SK-N-SH treated with all-trans-retinoic acid at 6 μM for 48 hours (cell line): ENCODE measurements at regions not wholly inside any gene's neighbourhood (a gene's known extent, or its start where the extent isn't known, plus 50 kb on each side); places are given as distances from the start of the nearest gene placed in this dataset.

Experiments
- ATAC-seq: fragments of 200-7000 bp; cut with Tn5 transposase; 3 replicates; pipeline ENCODE4 v1.9.1; 2020; ENCODE audit warnings: mild to moderate bottlenecking, moderate library complexity
- ARNTL ChIP-seq: fragments of 450-650 bp; formaldehyde crosslinking; IDR thresholded peaks from 2 replicates; pipeline ENCODE4 v1.5.0; 2020; ENCODE audit warnings: low read depth, mild to moderate bottlenecking, moderate library complexity, borderline replicate concordance
- BACH2 ChIP-seq: fragments of 250-450 bp; sonication (Bioruptor Pico); IDR thresholded peaks from 2 replicates; pipeline ENCODE4 v1.9.0; 2021; ENCODE audit warnings: mild to moderate bottlenecking, borderline replicate concordance
- CSRNP3 ChIP-seq: fragments of 250-450 bp; sonication (Bioruptor Pico); IDR thresholded peaks from 2 replicates; pipeline ENCODE4 v1.5.1; 2021; ENCODE audit warnings: mild to moderate bottlenecking, moderate library complexity
- ESRRG ChIP-seq: fragments of 250-450 bp; sonication (Bioruptor Pico); IDR thresholded peaks from 2 replicates; pipeline ENCODE4 v1.6.1; 2021; ENCODE audit warnings: mild to moderate bottlenecking
- GLIS3 ChIP-seq: fragments of 250-450 bp; sonication (Bioruptor Pico); IDR thresholded peaks from 2 replicates; pipeline ENCODE4 v1.5.0; 2020; ENCODE audit warnings: mild to moderate bottlenecking, moderate library complexity
- ISL1 ChIP-seq: fragments of 250-450 bp; sonication (Bioruptor Pico); IDR thresholded peaks from 2 replicates; pipeline ENCODE4 v2.1.2; 2022; ENCODE audit warnings: mild to moderate bottlenecking, moderate library complexity
- PPARA ChIP-seq: fragments of 250-450 bp; sonication (Bioruptor Pico); IDR thresholded peaks from 2 replicates; pipeline ENCODE4 v1.5.0; 2020; ENCODE audit warnings: mild to moderate bottlenecking, borderline replicate concordance
- RARB ChIP-seq: fragments of 250-450 bp; sonication (Bioruptor Pico); IDR thresholded peaks from 2 replicates; pipeline ENCODE4 v1.8.0; 2021; ENCODE audit warnings: mild to moderate bottlenecking, moderate library complexity
- TCF4 ChIP-seq: fragments of 250-450 bp; sonication (Bioruptor Pico); IDR thresholded peaks from 2 replicates; pipeline ENCODE4 v1.8.0; 2021; ENCODE audit warnings: mild to moderate bottlenecking, moderate library complexity, borderline replicate concordance
- ZC3H10 ChIP-seq: fragments of 250-450 bp; sonication (Bioruptor Pico); IDR thresholded peaks from 2 replicates; pipeline ENCODE4 v1.5.1; 2021; ENCODE audit warnings: mild to moderate bottlenecking, moderate library complexity
- ZFP3 ChIP-seq: fragments of 250-450 bp; sonication (Bioruptor Pico); IDR thresholded peaks from 2 replicates; pipeline ENCODE4 v1.5.0; 2020; ENCODE audit warnings: mild to moderate bottlenecking, moderate library complexity
- ZFP30 ChIP-seq: fragments of 450-650 bp; formaldehyde crosslinking; IDR thresholded peaks from 2 replicates; pipeline ENCODE4 v1.5.0; 2022; ENCODE audit warnings: mild to moderate bottlenecking, moderate library complexity
- ZNF565 ChIP-seq: fragments of 450-650 bp; formaldehyde crosslinking; conservative IDR thresholded peaks from 2 replicates; pipeline ENCODE4 v1.5.0; 2020; ENCODE audit warnings: low read depth, mild to moderate bottlenecking, moderate library complexity
- ZNF70 ChIP-seq: fragments of 450-650 bp; formaldehyde crosslinking; IDR thresholded peaks from 2 replicates; pipeline ENCODE4 v1.5.0; 2020; ENCODE audit warnings: mild to moderate bottlenecking, moderate library complexity
- ZNF8 ChIP-seq: fragments of 450-650 bp; formaldehyde crosslinking; IDR thresholded peaks from 2 replicates; pipeline ENCODE4 v1.5.0; 2020; ENCODE audit warnings: mild to moderate bottlenecking, moderate library complexity
- TF ChIP-seq, protein P1 (sequence below): fragments of 250-450 bp; sonication (Bioruptor Pico); IDR thresholded peaks from 2 replicates; pipeline ENCODE4 v1.5.0; 2020; ENCODE audit warnings: mild to moderate bottlenecking, moderate library complexity
- TF ChIP-seq, protein P2 (sequence below): fragments of 250-450 bp; sonication (Bioruptor Pico); IDR thresholded peaks from 2 replicates; pipeline ENCODE4 v1.8.0; 2020; ENCODE audit warnings: mild to moderate bottlenecking, moderate library complexity, borderline replicate concordance
- TF ChIP-seq, protein P3 (sequence below): fragments of 250-450 bp; sonication (Bioruptor Pico); IDR thresholded peaks from 2 replicates; pipeline ENCODE4 v1.8.0; 2021; ENCODE audit warnings: low read depth, mild to moderate bottlenecking, moderate library complexity, borderline replicate concordance
- TF ChIP-seq, protein P4 (sequence below): fragments of 250-450 bp; sonication (Bioruptor Pico); IDR thresholded peaks from 2 replicates; pipeline ENCODE4 v1.5.1; 2020; ENCODE audit warnings: low read depth, mild to moderate bottlenecking, moderate library complexity

DNA sequence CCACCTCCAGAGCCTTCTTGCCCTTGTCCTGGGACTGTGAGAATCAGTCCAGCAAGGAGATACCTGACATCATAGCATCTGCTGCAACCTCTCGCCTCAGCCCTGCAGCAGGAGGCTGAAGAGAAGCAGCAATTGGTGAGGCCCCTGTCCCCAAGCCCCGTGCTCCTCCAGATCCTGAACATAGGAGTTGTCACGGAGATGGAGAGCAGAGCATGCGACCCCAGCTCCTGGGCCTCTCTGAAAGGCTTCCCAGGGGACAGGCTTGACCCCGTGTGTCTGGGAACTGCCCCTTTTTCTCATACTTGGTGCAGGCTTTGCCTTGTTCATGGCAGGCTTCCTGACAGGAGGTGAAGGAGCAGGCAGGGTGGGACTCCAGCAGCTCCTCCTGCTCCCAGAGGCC lies 127.7 kb upstream of the PZP start (continued):
- TF ChIP-seq, protein P1, sequence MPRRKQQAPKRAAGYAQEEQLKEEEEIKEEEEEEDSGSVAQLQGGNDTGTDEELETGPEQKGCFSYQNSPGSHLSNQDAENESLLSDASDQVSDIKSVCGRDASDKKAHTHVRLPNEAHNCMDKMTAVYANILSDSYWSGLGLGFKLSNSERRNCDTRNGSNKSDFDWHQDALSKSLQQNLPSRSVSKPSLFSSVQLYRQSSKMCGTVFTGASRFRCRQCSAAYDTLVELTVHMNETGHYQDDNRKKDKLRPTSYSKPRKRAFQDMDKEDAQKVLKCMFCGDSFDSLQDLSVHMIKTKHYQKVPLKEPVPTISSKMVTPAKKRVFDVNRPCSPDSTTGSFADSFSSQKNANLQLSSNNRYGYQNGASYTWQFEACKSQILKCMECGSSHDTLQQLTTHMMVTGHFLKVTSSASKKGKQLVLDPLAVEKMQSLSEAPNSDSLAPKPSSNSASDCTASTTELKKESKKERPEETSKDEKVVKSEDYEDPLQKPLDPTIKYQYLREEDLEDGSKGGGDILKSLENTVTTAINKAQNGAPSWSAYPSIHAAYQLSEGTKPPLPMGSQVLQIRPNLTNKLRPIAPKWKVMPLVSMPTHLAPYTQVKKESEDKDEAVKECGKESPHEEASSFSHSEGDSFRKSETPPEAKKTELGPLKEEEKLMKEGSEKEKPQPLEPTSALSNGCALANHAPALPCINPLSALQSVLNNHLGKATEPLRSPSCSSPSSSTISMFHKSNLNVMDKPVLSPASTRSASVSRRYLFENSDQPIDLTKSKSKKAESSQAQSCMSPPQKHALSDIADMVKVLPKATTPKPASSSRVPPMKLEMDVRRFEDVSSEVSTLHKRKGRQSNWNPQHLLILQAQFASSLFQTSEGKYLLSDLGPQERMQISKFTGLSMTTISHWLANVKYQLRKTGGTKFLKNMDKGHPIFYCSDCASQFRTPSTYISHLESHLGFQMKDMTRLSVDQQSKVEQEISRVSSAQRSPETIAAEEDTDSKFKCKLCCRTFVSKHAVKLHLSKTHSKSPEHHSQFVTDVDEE = no peak
- TF ChIP-seq ZC3H10 (CRISPR knock-in tag) (no peak), CSRNP3 (CRISPR knock-in tag) (no peak), ARNTL (CRISPR knock-in tag) (no peak), PPARA (CRISPR knock-in tag) (no peak), ZFP30 (CRISPR knock-in tag) (no peak)

DNA sequence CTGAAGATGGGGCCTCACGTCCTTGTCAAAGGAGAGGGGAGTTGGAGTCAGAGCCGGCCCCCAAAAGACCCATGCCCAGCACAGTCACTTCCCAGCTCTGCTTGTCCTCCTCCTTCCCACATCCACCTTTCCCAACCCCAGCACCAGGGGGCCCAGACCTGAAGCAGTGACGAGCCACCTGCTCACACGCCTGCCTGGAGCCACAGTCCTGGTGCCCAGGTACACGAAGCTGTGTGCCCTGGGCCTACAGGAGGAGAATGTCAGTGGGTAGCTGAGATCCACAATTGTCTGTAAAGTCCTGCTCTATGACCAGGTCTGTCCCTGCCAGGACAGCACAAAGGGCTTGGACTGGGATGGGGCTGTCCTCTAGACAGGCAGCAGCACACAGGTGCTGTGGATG lies 126.8 kb upstream of the PZP start:
- ATAC-seq = no peak
- no peak for TF ChIP-seq ISL1 (CRISPR knock-in tag)
- TF ChIP-seq TCF4 (CRISPR knock-in tag) = no peak
- no peak for TF ChIP-seq ZNF565 (CRISPR knock-in tag)
- no peak for TF ChIP-seq ZNF8
- TF ChIP-seq, protein P2, sequence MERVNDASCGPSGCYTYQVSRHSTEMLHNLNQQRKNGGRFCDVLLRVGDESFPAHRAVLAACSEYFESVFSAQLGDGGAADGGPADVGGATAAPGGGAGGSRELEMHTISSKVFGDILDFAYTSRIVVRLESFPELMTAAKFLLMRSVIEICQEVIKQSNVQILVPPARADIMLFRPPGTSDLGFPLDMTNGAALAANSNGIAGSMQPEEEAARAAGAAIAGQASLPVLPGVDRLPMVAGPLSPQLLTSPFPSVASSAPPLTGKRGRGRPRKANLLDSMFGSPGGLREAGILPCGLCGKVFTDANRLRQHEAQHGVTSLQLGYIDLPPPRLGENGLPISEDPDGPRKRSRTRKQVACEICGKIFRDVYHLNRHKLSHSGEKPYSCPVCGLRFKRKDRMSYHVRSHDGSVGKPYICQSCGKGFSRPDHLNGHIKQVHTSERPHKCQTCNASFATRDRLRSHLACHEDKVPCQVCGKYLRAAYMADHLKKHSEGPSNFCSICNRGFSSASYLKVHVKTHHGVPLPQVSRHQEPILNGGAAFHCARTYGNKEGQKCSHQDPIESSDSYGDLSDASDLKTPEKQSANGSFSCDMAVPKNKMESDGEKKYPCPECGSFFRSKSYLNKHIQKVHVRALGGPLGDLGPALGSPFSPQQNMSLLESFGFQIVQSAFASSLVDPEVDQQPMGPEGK (CRISPR knock-in tag) = no peak
- no peak for TF ChIP-seq RARB (CRISPR knock-in tag)
- TF ChIP-seq BACH2 (CRISPR knock-in tag) = no peak
- no peak for TF ChIP-seq ZNF70 (CRISPR knock-in tag)
- TF ChIP-seq ESRRG (CRISPR knock-in tag) = no peak
- no peak for TF ChIP-seq ARNTL (CRISPR knock-in tag)
- TF ChIP-seq, protein P3, sequence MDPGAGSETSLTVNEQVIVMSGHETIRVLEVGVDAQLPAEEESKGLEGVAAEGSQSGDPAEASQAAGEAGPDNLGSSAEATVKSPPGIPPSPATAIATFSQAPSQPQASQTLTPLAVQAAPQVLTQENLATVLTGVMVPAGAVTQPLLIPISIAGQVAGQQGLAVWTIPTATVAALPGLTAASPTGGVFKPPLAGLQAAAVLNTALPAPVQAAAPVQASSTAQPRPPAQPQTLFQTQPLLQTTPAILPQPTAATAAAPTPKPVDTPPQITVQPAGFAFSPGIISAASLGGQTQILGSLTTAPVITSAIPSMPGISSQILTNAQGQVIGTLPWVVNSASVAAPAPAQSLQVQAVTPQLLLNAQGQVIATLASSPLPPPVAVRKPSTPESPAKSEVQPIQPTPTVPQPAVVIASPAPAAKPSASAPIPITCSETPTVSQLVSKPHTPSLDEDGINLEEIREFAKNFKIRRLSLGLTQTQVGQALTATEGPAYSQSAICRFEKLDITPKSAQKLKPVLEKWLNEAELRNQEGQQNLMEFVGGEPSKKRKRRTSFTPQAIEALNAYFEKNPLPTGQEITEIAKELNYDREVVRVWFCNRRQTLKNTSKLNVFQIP (CRISPR knock-in tag) = no peak
- TF ChIP-seq, protein P1 = no peak
- no peak for TF ChIP-seq CSRNP3 (CRISPR knock-in tag)

GRCh38 chr12:9334041-9334692 lies 126.0 kb upstream of the PZP start:
- TF ChIP-seq, protein P4, sequence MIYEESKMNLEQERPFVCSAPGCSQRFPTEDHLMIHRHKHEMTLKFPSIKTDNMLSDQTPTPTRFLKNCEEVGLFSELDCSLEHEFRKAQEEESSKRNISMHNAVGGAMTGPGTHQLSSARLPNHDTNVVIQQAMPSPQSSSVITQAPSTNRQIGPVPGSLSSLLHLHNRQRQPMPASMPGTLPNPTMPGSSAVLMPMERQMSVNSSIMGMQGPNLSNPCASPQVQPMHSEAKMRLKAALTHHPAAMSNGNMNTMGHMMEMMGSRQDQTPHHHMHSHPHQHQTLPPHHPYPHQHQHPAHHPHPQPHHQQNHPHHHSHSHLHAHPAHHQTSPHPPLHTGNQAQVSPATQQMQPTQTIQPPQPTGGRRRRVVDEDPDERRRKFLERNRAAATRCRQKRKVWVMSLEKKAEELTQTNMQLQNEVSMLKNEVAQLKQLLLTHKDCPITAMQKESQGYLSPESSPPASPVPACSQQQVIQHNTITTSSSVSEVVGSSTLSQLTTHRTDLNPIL (CRISPR knock-in tag) = no peak
- TF ChIP-seq, protein P2 (CRISPR knock-in tag) = no peak
- TF ChIP-seq ZNF565 (CRISPR knock-in tag) (no peak), ZFP3 (no peak), ISL1 (CRISPR knock-in tag) (no peak), BACH2 (CRISPR knock-in tag) (no peak), PPARA (CRISPR knock-in tag) (no peak), ZNF8 (no peak), ARNTL (CRISPR knock-in tag) (no peak), GLIS3 (CRISPR knock-in tag) (no peak), ZFP30 (CRISPR knock-in tag) (no peak), TCF4 (CRISPR knock-in tag) (no peak)
- no peak for ATAC-seq
